Posterior vena cava (tissue), 2 donors: ENCODE measurements at regions not wholly inside any gene's neighbourhood (a gene's known extent, or its start where the extent isn't known, plus 50 kb on each side); places are given as distances from the start of the nearest gene placed in this dataset.
"Not testable (repeated sequence)": the region's sequence is repeated elsewhere in the genome, so short reads cannot be mapped to it uniquely, and the experiment has no call there.

Experiments
- DNase-seq: peaks from one replicate; pipeline ENCODE4 v3.0.0-alpha.2; 2020; ENCODE audit warnings: low spot score
- intact Hi-C, 2 donors: fragments of 100-400 bp; cut with DNase I; formaldehyde crosslinking; loops; one replicate each; pipeline versions ENCODE4 v1.14.1 to v1.14.2; 2022 to 2023
- donor health status: DM: yes; HTN: yes; CAD: no.
- donor health status: DM: yes; HTN: yes; CAD: no.

- intact Hi-C loops, DNase-seq: not testable (repeated sequence)
Observed at GRCh38 chr12:14032191-14032590, 50.8 kb upstream of the GRIN2B start.

GRCh38 chr12:14043776-14044175 lies 62.4 kb upstream of the GRIN2B start:
- no peak for DNase-seq
- intact Hi-C loops, result no loop called here

DNA sequence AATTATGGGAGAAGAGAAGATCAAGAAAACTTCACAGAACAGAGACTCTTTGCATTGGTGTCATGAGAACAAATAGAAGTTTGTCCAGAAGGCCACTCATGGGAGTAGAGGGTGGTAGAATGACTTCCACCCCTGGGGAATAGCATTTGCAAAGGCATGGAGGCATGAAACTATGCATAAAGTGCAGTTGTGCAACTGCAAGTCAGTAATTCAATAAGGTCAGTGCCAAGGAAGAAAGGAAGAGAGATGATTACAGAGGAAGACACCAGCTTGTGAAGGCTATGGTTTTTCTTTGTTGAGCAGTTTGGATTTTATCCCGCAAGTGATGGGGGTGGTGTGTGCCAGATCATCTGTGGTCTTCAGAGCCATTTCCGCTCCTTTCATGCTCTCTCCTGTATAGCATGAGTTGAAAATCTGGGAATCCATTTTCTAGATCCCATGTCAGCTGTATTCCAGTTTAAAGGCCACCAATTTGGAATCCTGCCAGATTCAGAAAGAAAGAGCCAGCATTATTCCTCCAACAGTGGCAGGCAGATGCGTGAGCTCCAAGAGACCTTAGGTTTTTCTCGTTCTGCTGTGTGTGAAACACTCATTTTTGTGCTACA lies 67.6 kb upstream of the GRIN2B start:
- intact Hi-C loops, result no loop called here
- no peak for DNase-seq

DNA sequence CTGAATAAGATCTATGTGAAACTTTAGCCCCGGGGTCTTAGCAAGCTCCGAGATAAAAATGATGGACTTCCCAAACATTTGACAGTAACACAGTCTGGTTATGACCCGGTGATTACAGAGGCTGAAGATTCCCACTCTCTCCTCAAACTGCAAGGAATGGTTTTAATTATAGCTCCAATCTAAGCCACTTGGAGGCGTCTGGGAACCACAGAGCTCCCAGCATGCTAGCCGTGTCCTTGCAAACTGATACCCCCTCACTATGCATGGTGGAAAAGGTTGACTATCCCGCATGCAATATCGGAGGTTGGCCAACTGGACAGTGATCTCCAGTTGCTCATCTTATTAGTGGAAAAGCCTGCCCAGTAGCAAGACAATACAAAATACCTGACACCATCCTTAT lies 76.5 kb upstream of the GRIN2B start:
- intact Hi-C loops, result no loop called here
- no peak for DNase-seq

DNA sequence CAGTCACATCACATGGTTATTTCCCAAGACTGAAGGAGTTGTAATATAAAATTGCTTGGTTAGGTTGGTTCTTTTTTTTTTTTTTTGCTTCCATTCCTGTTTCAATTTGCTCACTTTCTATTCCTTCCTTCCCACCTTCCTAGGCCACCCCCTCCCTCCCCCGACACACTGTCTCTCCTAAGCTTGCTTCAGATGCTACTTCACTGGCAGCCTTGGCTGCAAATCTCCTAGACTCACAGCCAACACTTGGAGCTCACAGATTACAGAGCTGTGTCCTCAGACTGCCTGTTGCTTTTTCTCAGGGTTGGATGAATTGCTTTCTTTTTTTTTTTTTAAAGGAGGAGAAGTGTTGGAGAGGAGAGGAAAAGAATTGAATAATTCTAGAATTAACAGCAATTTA lies 77.3 kb upstream of the GRIN2B start:
- no peak for DNase-seq
- intact Hi-C loops, result no loop called here

- intact Hi-C loops, result no loop called here
- DNase-seq, result no peak
Observed at GRCh38 chr12:14059548-14059947, 78.1 kb upstream of the GRIN2B start.

DNA sequence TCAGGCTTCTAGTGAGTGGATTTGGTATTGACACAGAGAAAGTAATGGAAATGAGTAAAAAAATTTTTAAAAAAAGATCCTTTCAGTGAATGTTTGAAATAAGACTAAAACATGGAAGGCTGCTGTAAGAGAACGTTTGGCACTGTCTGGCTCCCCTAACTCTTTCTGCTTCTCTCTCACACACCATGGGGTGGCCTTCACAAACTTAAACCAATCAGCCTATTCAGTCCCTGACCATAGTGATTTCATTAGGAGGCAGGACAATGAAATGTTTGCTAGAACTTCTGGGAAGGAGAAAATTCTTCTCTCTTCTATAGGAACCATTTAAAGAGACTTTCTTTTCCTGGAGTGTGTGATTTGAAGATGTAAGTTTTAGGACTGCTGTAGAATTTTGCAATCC lies 84.2 kb upstream of the GRIN2B start:
- intact Hi-C loops, result no loop called here
- DNase-seq, result no peak

GRCh38 chr12:14066021-14066420 lies 84.6 kb upstream of the GRIN2B start:
- intact Hi-C loops, result no loop called here
- DNase-seq, result no peak

- intact Hi-C loops, result no loop called here
- no peak for DNase-seq
Observed at GRCh38 chr12:14068961-14069360, 87.6 kb upstream of the GRIN2B start.

- intact Hi-C loops, result no loop called here
- no peak for DNase-seq
Observed at GRCh38 chr12:14071833-14072232, 90.4 kb upstream of the GRIN2B start.

GRCh38 chr12:14072987-14073386 lies 91.6 kb upstream of the GRIN2B start:
- DNase-seq, result no peak
- intact Hi-C loops, result no loop called here

- no peak for DNase-seq
- intact Hi-C loops, result no loop called here
Observed at GRCh38 chr12:14075797-14076393, 94.5 kb upstream of the GRIN2B start.

- intact Hi-C loops, result no loop called here
- no peak for DNase-seq
Observed at GRCh38 chr12:14076538-14076937, 95.1 kb upstream of the GRIN2B start.

GRCh38 chr12:14086838-14087237 lies 105.4 kb upstream of the GRIN2B start:
- no peak for DNase-seq
- intact Hi-C loops, result no loop called here

- DNase-seq, result no peak
- intact Hi-C loops, result no loop called here
Observed at GRCh38 chr12:14099994-14100393, 118.6 kb upstream of the GRIN2B start.

- intact Hi-C loops, DNase-seq: not testable (repeated sequence)
Observed at GRCh38 chr12:14101556-14101955, 120.2 kb upstream of the GRIN2B start.

GRCh38 chr12:14111230-14111865 lies 129.9 kb upstream of the GRIN2B start:
- intact Hi-C loops, result no loop called here
- DNase-seq, result no peak

DNA sequence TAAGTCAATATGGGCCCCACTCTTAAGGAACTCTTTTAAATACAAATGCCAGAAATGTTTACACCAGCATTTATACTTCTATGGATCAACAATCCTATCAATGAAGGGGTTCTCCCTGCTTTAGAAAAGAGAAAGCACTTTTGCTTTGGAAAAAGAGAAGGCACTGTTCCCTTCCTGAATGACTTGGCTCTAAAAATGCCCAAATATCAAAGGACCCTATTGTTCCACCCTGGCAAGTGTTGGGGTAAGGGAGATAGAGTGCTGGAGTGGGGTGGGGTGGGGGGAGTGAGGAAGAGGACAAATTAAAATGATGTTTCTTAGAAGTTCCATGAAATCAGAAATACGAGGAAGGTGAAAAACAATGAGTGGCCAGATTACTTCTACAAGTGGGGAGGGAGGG lies 131.6 kb upstream of the GRIN2B start:
- no peak for DNase-seq
- intact Hi-C loops, result no loop called here

- intact Hi-C loops, result no loop called here
- DNase-seq, result no peak
Observed at GRCh38 chr12:14126692-14127091, 145.3 kb upstream of the GRIN2B start.

GRCh38 chr12:14129611-14130195 lies 148.3 kb upstream of the GRIN2B start:
- no peak for DNase-seq
- intact Hi-C loops, result no loop called here

- intact Hi-C loops, result no loop called here
- no peak for DNase-seq
Observed at GRCh38 chr12:14135996-14136395, 154.6 kb upstream of the GRIN2B start.
